ENCODE measurements at regions not wholly inside any gene's neighbourhood (a gene's known extent, or its start where the extent isn't known, plus 50 kb on each side); places are given as distances from the start of the nearest gene placed in this dataset.

GRCh38 chr4:189510601-189511000, 430.1 kb upstream of the FRG1 start:
- H3K27me3 ChIP-seq (ENCODE audit: control insufficient read depth, insufficient read depth, low read length): no peaks in the 10 kb centered on the region
- no TSS peak for BruUV-seq (replicated peaks)
- ATAC-seq: no peak
- TF ChIP-seq, protein P1, sequence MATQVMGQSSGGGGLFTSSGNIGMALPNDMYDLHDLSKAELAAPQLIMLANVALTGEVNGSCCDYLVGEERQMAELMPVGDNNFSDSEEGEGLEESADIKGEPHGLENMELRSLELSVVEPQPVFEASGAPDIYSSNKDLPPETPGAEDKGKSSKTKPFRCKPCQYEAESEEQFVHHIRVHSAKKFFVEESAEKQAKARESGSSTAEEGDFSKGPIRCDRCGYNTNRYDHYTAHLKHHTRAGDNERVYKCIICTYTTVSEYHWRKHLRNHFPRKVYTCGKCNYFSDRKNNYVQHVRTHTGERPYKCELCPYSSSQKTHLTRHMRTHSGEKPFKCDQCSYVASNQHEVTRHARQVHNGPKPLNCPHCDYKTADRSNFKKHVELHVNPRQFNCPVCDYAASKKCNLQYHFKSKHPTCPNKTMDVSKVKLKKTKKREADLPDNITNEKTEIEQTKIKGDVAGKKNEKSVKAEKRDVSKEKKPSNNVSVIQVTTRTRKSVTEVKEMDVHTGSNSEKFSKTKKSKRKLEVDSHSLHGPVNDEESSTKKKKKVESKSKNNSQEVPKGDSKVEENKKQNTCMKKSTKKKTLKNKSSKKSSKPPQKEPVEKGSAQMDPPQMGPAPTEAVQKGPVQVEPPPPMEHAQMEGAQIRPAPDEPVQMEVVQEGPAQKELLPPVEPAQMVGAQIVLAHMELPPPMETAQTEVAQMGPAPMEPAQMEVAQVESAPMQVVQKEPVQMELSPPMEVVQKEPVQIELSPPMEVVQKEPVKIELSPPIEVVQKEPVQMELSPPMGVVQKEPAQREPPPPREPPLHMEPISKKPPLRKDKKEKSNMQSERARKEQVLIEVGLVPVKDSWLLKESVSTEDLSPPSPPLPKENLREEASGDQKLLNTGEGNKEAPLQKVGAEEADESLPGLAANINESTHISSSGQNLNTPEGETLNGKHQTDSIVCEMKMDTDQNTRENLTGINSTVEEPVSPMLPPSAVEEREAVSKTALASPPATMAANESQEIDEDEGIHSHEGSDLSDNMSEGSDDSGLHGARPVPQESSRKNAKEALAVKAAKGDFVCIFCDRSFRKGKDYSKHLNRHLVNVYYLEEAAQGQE (IDR thresholded peaks at IDR 0.05; ENCODE audit: insufficient read depth in 1 of 2, low read depth in 2 of 2, low read length in 1 of 2): no peak
- TF ChIP-seq POLR2AphosphoS5 (IDR thresholded peaks at IDR 0.05; ENCODE audit: low read depth, low read length): no peak
- TF ChIP-seq SIN3A (IDR thresholded peaks at IDR 0.05; ENCODE audit: borderline replicate concordance, insufficient read depth, low read depth, low read length): no peak
- TF ChIP-seq TCF7L2 (IDR thresholded peaks at IDR 0.05; ENCODE audit: low read depth, low read length): no peak
- TF ChIP-seq CTCF (IDR thresholded peaks at IDR 0.05): no peak
- DNase-seq (ENCODE audit: low read depth, low spot score): no peak
- CTCF ChIA-PET: no interaction called here
- H3K36me3 ChIP-seq (ENCODE audit: control insufficient read depth, insufficient read depth, low read length): no peaks in the 10 kb centered on the region
- POLR2A ChIA-PET: no interaction called here
- no peaks in the 10 kb centered on the region for H3K9me3 ChIP-seq (ENCODE audit: control insufficient read depth, insufficient read depth, low read depth, low read length)
- in situ Hi-C loops (cut with HindIII; ENCODE audit: low pct_unique_long_range_greater_than_20kb, low sequenced_read_pairs) (no loop called here), intact Hi-C loops (cut with micrococcal nuclease; ENCODE audit: unreplicated experiment) (no loop called here)
- no peaks in the 10 kb centered on the region for H3K4me1 ChIP-seq (ENCODE audit: control insufficient read depth, insufficient read depth, low read length)
- no peak overlapping the region for H3K27ac ChIP-seq (ENCODE audit: low read length)
- H3K4me3 ChIP-seq (ENCODE audit: low read depth in 2 of 2, low read length in 2 of 2): no peak overlapping the region

DNA sequence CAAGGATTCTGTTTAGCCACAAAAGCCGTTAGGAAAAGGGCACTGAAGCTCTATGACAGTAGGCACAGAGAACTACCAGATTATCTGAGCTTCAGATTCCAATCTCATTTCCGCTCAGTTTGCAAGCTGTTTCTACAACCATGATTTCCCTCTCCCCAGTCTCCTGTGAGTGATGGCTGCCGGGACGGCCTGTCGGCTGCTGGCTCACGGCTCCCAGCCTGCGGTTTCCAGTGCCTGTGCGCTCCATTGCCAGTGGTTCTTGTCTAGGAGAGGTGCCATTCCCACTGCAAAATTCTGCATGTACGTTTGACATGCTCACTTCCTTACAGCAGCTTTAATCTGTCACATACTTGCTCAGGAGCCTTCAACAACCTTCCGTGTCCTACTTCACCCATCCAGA, 429.1 kb upstream of the FRG1 start:
- intact Hi-C loops (cut with micrococcal nuclease; ENCODE audit: unreplicated experiment): no loop called here
- no peak overlapping the region for H3K4me3 ChIP-seq (ENCODE audit: low read depth in 2 of 2, low read length in 2 of 2)
- TF ChIP-seq CTCF (IDR thresholded peaks at IDR 0.05) (no peak), SIN3A (IDR thresholded peaks at IDR 0.05; ENCODE audit: borderline replicate concordance, insufficient read depth, low read depth, low read length) (no peak), TCF7L2 (IDR thresholded peaks at IDR 0.05; ENCODE audit: low read depth, low read length) (no peak), POLR2AphosphoS5 (IDR thresholded peaks at IDR 0.05; ENCODE audit: low read depth, low read length) (no peak)
- TF ChIP-seq, protein P1 (IDR thresholded peaks at IDR 0.05; ENCODE audit: insufficient read depth in 1 of 2, low read depth in 2 of 2, low read length in 1 of 2): no peak
- H3K36me3 ChIP-seq (ENCODE audit: control insufficient read depth, insufficient read depth, low read length): no peaks in the 10 kb centered on the region
- no peak overlapping the region for H3K27ac ChIP-seq (ENCODE audit: low read length)
- no peaks in the 10 kb centered on the region for H3K9me3 ChIP-seq (ENCODE audit: control insufficient read depth, insufficient read depth, low read depth, low read length)
- no peak for DNase-seq (ENCODE audit: low read depth, low spot score)
- BruUV-seq (replicated peaks): no TSS peak
- no peaks in the 10 kb centered on the region for H3K27me3 ChIP-seq (ENCODE audit: control insufficient read depth, insufficient read depth, low read length)
- CTCF ChIA-PET: no interaction called here
- POLR2A ChIA-PET: no interaction called here
- in situ Hi-C loops (cut with HindIII; ENCODE audit: low pct_unique_long_range_greater_than_20kb, low sequenced_read_pairs): no loop called here
- no peak for ATAC-seq
- no peaks in the 10 kb centered on the region for H3K4me1 ChIP-seq (ENCODE audit: control insufficient read depth, insufficient read depth, low read length)
